HG03442 (cell line): ENCODE measurements at regions not wholly inside any gene's neighbourhood (a gene's known extent, or its start where the extent isn't known, plus 50 kb on each side); places are given as distances from the start of the nearest gene placed in this dataset.
A peak's percentile ranks its signal among the peaks of the same experiment; 100 is the strongest.

Experiments used
- ATAC-seq: cut with Tn5 transposase; IDR thresholded peaks from one replicate; pipeline ENCODE4 v1.9.1; 2021; ENCODE audit warnings: mild to moderate bottlenecking, moderate library complexity; ENCODE audit not compliant: unreplicated experiment

DNA sequence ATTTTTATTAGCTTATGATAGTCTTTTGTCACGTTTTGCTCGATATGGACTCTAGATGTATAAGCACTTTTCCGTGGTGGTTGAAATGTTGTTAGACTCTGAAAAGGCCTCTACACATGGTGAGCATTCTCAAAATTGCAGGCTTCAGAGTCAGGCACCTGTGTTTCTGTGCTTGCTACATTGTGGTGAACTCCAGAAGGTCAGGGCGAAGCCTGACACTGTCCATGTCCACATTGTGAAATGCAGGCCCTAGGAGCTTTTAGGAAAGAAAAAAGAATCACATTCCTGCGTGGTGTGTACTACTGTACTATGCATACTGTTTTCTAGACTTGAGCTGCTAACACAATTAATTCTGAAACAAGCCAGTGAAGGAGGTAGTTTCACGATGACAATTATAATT, 86.3 kb downstream of the HS3ST1 start:
- ATAC-seq, result no peak

DNA sequence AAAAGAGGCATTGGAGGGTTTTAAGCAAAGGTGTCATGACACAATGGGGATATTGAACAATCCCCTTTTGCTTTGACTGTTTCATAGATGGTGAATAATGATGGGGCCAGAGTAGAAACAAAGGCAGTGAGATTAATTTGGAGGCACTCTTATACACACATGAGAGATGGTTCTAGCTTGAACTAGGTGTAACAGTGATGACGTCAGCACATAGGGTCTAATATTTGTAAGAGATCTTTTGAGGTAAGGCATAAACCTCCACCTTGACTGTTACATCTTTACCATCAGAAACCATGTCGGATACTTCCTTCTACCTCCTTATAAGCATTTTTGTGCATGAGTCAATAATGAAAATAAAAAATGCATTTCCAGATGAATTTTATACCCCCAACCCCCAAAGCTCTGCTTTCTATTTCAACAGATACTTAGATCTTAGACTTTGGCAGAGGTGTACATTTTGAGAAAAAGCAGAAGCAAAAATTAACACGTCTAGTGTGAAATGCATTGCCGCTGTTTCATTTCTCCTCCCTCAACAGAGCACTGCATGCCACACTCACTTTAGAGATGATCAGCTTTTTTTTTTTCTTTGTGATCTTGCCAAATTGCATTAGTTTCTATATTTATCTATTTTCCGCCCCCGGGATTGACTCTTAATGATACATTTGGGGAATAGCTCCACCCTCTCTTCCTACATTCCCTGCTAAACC, 87.2 kb downstream of the HS3ST1 start:
- ATAC-seq, result no peak

DNA sequence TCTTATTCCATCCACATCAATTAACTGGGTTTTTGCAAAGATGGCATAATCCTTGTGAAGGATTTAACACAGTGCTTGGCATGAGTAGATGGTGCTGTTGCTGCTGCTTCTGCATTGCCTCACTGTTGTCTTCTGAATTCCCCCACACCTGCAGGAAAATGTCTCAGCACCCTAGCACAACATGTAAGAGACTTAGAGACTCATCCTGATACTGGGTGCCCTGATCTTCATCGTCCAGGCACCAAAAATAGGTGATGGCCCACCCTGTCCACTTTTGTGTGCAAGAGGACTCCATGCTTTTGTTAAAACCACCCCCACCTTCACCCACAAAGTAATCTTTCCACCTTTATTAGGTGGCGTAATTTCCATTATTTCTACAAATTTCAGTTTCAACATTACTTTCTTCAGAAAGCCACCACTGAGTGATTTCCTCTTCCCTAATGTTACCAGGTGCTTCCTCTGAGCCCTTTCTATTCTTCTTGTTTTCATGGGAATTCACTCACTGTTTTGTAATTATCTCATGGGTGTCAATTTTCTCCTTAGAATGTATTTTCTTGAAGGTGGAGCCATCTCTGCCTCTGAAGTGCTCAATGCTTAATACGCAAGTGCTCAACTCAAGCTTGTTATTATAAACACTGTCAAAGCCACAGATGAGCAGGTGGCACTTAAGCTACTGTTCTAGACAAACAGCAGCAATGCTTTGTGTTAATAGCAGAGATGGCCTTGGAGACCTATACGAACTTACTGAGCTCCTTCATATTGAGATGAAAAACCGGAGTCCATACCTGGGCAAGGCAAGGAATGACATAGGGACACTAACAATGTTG, 89.5 kb downstream of the HS3ST1 start:
- peak; percentile 50 for ATAC-seq

DNA sequence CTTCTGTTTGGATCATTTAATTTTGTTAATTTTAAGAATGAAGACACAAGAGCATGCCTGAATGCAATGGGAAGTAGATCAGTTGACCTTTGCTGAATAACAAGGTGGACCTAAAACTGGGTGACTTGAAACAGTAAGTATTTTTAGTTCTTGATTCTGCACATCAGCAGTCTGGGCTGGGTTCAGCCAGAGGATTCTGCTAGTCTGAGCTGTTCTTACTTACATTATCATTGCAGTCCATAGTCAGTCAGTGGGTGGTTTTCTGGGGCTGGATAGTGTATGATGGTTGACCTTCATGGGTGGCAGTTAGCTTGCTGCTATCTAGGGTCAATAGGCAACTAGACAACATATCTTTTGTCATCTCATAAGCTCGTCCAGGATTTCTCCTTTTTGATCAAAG, 91.4 kb downstream of the HS3ST1 start:
- no peak for ATAC-seq

GRCh38 chr4:11336435-11336834, 92.3 kb downstream of the HS3ST1 start:
- ATAC-seq, result no peak

DNA sequence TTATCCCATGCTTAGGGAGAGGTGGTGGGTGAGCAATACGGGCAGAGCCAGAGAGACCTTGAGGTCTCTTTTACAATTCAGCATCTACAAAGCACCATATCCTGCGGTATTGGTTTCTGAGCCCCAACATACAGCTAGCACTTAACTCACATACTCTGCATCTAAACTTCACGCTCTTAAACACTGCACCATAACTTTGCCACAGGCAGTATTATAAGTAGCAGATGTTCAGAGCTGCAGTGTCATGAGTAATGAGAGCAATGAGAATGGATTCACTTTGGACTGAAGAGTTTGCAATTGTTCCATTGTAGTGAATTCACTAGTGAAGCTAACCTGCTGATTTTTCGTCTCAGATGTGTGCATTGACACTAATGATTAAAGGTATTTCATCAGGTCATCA, 93.8 kb downstream of the HS3ST1 start:
- ATAC-seq, result no peak

- ATAC-seq, result no peak
Measured at GRCh38 chr4:11328401-11328800, 100.3 kb downstream of the HS3ST1 start.

GRCh38 chr4:11326021-11326420, 102.7 kb downstream of the HS3ST1 start:
- ATAC-seq, result no peak

- ATAC-seq, result no peak
Measured at GRCh38 chr4:11323771-11324170, 104.9 kb downstream of the HS3ST1 start.

DNA sequence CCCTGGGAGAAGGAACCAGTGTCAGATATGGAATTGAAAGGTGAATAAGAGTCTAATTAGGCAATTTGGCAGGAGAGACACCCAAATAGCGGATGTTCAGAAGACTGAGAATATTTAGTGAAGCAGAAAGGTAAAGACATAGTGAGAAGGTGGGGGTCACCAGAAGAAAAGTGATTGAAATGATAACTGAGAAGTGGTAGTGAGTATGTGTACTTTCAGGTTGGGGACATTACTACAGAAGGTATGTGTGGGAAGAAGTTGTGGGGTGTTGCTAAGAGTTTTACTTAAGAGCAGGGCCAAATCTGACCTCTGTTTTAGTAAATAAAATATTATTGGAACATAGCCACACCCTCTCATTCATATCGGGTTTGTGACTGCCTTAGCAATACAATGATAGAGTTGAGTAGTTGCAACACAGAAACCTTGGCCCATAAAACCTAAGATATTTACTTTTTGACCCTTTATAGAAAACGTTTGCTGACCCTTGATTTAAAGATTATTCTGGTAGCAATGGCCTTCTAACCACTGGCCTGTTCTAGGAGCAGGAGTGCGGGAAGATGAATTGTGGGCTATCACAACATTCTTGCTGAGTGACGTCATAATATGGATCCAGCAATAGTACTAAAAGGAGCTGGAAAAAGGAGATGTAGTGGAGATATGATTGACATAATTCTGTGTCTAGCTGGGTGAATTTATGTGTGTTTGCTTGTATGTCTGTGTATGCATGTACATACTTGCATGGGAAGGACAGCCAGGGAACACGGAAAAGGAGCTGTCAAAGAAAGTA, 115.3 kb downstream of the HS3ST1 start:
- no peak for ATAC-seq

DNA sequence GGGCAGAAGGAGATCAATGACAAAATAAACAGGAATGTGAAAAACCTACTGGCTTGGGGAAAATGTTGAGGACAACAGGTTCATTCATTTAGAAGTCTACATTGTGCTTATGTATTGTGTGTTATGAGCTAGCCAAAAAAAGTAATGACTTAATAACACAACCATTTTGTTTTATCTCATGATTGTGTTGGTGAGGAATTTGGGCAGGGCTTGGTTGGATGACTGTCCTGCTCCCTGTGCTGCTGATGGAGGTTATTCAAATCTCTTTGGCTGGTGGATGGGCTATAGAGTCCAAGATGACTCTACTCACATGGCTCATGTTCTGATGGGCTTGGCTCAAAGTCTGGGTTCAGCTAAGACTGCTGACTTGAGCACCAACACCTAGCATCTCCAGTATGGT, 116.3 kb downstream of the HS3ST1 start:
- ATAC-seq, result no peak

GRCh38 chr4:11301075-11301660, 127.5 kb downstream of the HS3ST1 start:
- no peak for ATAC-seq

DNA sequence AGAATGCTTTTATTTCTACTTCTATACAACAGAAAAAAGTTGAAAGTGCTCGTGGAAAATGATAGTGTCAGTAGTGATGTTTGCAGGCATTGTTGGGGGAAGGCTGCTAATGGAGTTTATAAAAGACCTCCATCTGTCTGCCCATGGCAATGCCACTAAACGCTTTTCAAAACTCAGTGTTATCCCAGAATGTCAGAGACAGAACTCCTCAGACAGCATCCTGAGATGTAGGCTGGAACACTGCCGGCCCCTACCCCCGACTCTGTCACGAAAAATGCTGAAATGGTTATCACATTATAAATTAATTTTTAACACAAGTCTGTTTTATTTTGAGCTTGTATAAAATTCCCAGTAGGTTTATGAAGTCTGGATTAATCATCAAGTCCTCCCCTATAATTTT, 128.9 kb downstream of the HS3ST1 start:
- ATAC-seq, result no peak

GRCh38 chr4:11299016-11299415, 129.7 kb downstream of the HS3ST1 start:
- no peak for ATAC-seq

DNA sequence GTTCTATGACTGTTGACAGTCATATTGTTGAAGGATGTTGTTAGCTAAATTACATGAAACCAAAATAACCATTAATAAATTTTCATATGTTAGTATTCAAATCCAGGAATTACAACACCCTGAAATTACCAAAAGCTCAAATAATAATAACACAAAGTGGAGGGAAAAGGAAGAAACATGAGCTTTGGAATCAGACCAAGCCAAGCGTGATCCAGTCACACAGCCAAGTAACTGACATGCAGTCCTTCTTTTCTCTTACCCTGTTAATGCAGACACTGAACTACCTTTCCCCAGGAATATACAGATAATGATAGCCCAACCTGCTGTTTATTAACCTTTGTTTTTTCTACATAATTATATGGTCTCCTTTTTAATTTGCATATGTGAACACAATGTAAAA, 130.2 kb downstream of the HS3ST1 start:
- no peak for ATAC-seq

DNA sequence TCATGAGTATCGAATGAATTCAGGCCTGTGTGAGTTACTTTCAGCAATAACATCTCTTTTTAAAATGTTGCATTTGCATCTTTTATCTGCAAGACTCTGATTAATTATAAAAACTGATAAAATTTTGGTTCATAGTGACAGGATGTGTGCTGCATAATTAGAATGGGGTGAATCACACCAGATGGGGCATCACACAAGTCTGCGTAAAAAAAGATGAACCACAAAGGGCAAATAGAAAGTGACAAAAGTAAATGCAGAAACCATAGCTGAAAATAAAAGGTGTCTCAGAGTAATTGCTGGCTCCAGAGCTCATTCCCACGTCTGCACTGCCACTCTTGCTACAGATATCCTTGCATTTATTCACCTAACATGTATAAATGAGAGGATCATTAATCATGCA, 131.1 kb downstream of the HS3ST1 start:
- ATAC-seq, result no peak

DNA sequence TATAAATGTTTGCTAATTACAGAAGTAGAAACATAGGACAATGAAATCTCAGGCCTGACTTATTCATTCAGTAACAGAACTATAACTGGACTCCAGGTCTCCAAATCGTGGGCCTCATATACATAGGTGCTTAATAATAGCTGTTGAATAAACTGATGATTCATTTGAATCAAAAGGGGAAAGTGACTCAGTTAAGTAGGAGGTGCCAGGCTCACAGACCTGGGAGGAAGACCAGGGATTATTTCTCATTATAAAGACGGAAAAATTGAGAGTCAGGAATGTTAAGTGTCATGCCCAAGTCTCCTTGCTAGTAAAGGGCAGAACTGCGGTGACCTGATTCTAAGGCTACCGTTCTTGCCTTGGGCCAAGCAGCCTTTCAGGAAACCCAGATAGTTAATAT, 131.5 kb downstream of the HS3ST1 start:
- no peak for ATAC-seq

DNA sequence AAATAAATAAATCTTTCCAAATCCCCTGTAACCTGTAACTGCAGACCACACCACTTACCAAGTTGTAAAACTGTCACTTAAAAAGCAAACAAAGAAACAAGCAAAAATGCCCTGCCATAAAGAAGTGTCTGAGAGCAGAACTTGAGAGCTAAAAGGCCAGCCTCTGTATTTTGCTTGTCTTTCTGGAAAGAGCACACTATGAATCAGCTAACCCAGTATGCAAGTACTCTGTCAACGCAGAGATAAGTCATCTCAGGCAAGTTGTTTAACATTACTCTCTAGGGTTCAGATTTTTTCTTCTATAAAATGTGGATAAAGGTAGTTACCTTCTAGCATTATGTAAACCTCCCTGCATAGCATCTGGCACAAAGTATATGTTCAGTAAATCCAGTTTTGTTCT, 134.8 kb downstream of the HS3ST1 start:
- no peak for ATAC-seq

DNA sequence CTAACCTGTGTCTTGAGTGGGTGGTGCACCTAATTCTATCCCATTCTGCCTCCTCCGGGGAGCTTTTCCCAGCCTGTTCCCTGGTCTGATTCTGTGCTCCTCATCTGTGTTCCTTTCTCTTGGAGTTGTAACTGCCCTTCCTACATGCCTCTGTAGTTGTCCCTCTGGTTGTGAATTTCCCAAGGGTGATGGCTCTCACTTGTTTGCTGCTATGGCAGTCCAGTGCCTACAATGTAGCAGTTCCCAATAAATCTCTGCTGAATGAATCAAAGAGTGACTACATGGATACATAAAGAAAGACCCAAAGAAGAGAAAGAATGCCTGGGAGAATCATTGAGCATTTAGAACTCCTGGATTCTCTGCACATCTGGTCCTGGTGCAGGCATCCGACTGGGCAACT, 141.6 kb downstream of the HS3ST1 start:
- no peak for ATAC-seq

DNA sequence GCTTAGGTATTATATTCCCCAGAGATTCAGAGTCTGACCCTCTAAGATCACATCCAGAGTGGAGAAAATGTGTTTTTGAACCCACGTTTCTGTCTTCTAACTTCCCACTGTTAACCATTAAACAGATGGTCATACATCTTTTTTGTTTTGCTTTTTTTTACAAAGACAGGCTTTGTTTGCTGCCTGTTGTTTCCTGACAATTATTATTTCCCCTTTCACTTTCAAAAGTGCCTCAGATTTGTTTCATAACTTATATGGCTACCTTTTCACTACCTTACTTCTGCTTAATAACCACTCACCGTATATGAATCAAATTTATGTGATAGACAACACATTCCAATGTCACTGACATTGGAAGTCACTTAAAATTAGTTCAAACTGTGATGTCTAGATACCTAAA, 142.2 kb downstream of the HS3ST1 start:
- peak; percentile 60 for ATAC-seq

DNA sequence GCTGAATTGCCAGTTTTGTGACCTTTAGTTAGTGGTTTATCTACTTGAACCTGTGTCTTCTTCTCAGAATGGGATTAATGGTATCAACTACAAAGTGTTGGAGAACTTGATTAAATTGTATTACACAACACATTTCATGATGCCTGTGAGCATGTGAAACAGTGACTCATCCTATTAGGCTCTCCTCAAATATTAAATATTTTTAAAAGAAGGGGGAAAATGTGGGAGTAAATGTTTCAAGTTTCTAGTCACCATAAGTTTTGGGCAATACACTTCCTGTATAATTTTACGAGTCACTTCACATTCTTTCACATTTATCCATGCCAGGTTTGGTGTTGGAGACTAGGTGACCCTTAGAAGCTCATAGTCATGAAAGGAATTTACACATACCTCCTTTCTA, 147.0 kb downstream of the HS3ST1 start:
- ATAC-seq, result no peak
